ENCODE measurements at regions not wholly inside any gene's neighbourhood (a gene's known extent, or its start where the extent isn't known, plus 50 kb on each side); places are given as distances from the start of the nearest gene placed in this dataset.

DNA sequence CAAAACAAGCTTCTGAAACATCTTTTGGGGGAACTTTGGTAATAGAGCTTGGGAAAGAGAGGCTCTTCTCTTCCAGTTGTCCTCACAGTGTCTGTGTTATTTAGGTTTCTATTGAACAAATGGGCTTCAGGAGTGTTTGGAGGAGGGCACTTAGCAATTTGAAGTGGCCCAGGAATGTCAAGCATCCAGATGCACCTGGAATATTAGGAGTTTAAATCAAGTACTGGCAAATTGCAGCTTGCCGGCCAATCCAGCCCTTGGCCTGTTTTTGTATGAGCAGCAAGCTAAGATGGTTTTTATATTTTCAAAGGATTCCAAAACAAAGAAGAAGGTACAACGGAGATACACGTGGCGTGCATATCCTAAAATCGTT, 94.7 kb downstream of the CCDC185 start:
- H3K36me3 ChIP-seq (ENCODE audit: insufficient read depth, low read length, poor library complexity, severe bottlenecking), result no peaks in the 10 kb centered on the region
- ChIA-PET CTCF (no interaction called here), POLR2A (ENCODE audit: low non-redundant PET) (no interaction called here)
- no TSS peak for BruUV-seq (replicated peaks)
- H3K9me3 ChIP-seq (ENCODE audit: low read depth, low read length, poor library complexity, severe bottlenecking), result no peaks in the 10 kb centered on the region
- no peak overlapping the region for H3K4me3 ChIP-seq (ENCODE audit: low read depth, low read length, poor library complexity, severe bottlenecking)
- no peak overlapping the region for H3K27ac ChIP-seq (ENCODE audit: low read depth, low read length, poor library complexity, severe bottlenecking)
- DNase-seq (ENCODE audit: low spot score), result no peak
- peaks cover 17% of the 10 kb centered on the region for H3K27me3 ChIP-seq (replicated peaks; ENCODE audit: insufficient read depth, low read depth, low read length, poor library complexity)
- TF ChIP-seq EZH2 (IDR thresholded peaks at IDR 0.05; ENCODE audit: borderline replicate concordance, low read depth, low read length, poor library complexity, severe bottlenecking), result no peak
- TF ChIP-seq, protein P1, sequence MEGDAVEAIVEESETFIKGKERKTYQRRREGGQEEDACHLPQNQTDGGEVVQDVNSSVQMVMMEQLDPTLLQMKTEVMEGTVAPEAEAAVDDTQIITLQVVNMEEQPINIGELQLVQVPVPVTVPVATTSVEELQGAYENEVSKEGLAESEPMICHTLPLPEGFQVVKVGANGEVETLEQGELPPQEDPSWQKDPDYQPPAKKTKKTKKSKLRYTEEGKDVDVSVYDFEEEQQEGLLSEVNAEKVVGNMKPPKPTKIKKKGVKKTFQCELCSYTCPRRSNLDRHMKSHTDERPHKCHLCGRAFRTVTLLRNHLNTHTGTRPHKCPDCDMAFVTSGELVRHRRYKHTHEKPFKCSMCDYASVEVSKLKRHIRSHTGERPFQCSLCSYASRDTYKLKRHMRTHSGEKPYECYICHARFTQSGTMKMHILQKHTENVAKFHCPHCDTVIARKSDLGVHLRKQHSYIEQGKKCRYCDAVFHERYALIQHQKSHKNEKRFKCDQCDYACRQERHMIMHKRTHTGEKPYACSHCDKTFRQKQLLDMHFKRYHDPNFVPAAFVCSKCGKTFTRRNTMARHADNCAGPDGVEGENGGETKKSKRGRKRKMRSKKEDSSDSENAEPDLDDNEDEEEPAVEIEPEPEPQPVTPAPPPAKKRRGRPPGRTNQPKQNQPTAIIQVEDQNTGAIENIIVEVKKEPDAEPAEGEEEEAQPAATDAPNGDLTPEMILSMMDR (conservative IDR thresholded peaks at IDR 0.05; ENCODE audit: low read depth, low read length), result no peak
- intact Hi-C loops (cut with micrococcal nuclease; ENCODE audit: unreplicated experiment), result no loop called here
- no peaks in the 10 kb centered on the region for H3K4me1 ChIP-seq (ENCODE audit: insufficient read depth, low read length, poor library complexity, severe bottlenecking)

DNA sequence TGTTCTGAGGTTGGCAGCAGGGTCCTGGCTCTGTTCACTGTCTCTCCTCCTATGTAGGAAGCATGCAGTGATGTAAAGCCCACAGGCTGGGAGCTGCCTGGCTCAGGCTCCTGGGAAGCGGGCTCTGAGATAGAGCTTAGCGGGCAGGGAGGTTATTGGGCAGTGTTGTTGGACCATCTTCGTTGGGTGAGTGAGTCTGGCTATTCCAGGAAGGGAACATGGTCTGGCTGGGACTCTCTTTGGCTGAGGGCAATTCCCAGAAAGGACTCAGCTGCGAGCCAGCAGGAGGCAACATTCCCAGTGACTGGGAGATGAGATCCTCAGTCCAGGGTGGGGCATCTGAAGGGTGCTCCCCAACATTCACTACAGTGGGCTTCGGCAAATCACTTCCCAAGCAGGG, 96.2 kb downstream of the CCDC185 start:
- intact Hi-C loops (cut with micrococcal nuclease; ENCODE audit: unreplicated experiment), result no loop called here
- H3K27ac ChIP-seq (ENCODE audit: low read depth, low read length, poor library complexity, severe bottlenecking), result no peak overlapping the region
- no peaks in the 10 kb centered on the region for H3K4me1 ChIP-seq (ENCODE audit: insufficient read depth, low read length, poor library complexity, severe bottlenecking)
- POLR2A ChIA-PET (ENCODE audit: low non-redundant PET), result no interaction called here
- no peaks in the 10 kb centered on the region for H3K36me3 ChIP-seq (ENCODE audit: insufficient read depth, low read length, poor library complexity, severe bottlenecking)
- no TSS peak for BruUV-seq (replicated peaks)
- TF ChIP-seq EZH2 (IDR thresholded peaks at IDR 0.05; ENCODE audit: borderline replicate concordance, low read depth, low read length, poor library complexity, severe bottlenecking), result no peak
- TF ChIP-seq, protein P1 (conservative IDR thresholded peaks at IDR 0.05; ENCODE audit: low read depth, low read length), result no peak
- peaks cover 17% of the 10 kb centered on the region for H3K27me3 ChIP-seq (replicated peaks; ENCODE audit: insufficient read depth, low read depth, low read length, poor library complexity)
- DNase-seq (ENCODE audit: low spot score), result no peak
- no peaks in the 10 kb centered on the region for H3K9me3 ChIP-seq (ENCODE audit: low read depth, low read length, poor library complexity, severe bottlenecking)
- CTCF ChIA-PET, result no interaction called here
- no peak overlapping the region for H3K4me3 ChIP-seq (ENCODE audit: low read depth, low read length, poor library complexity, severe bottlenecking)

DNA sequence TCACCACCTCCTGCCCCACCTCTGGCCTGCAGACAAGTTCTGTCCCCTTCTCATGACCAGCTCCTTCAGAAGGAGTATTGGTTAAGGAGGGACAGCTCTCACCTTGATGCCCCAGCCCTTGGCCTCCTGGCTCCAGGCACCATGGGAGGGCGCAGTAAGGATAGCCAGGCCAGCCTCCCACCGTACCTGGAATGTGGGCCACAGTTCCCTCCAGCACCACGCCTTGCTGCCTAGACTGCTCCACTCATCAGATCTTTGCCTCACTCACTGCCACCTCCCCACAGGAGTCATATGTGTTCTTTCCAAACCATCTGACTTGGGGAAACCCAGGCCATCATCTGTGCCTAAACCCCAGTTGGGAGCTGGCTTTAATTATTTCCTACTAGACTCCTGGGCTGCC, 97.0 kb downstream of the CCDC185 start:
- Histone ChIP-seq H3K27ac (ENCODE audit: low read depth, low read length, poor library complexity, severe bottlenecking) (no peak overlapping the region), H3K9me3 (ENCODE audit: low read depth, low read length, poor library complexity, severe bottlenecking) (no peaks in the 10 kb centered on the region), H3K27me3 (replicated peaks; ENCODE audit: insufficient read depth, low read depth, low read length, poor library complexity) (peaks cover 13% of the 10 kb centered on the region), H3K4me1 (ENCODE audit: insufficient read depth, low read length, poor library complexity, severe bottlenecking) (no peaks in the 10 kb centered on the region), H3K36me3 (ENCODE audit: insufficient read depth, low read length, poor library complexity, severe bottlenecking) (no peaks in the 10 kb centered on the region), H3K4me3 (ENCODE audit: low read depth, low read length, poor library complexity, severe bottlenecking) (no peak overlapping the region)
- DNase-seq (ENCODE audit: low spot score), result no peak
- ChIA-PET POLR2A (ENCODE audit: low non-redundant PET) (no interaction called here), CTCF (no interaction called here)
- intact Hi-C loops (cut with micrococcal nuclease; ENCODE audit: unreplicated experiment), result no loop called here
- no TSS peak for BruUV-seq (replicated peaks)
- TF ChIP-seq, protein P1 (conservative IDR thresholded peaks at IDR 0.05; ENCODE audit: low read depth, low read length), result no peak

Data from A673 (cell line).